ENCODE measurements at regions not wholly inside any gene's neighbourhood (a gene's known extent, or its start where the extent isn't known, plus 50 kb on each side); places are given as distances from the start of the nearest gene placed in this dataset.

DNA sequence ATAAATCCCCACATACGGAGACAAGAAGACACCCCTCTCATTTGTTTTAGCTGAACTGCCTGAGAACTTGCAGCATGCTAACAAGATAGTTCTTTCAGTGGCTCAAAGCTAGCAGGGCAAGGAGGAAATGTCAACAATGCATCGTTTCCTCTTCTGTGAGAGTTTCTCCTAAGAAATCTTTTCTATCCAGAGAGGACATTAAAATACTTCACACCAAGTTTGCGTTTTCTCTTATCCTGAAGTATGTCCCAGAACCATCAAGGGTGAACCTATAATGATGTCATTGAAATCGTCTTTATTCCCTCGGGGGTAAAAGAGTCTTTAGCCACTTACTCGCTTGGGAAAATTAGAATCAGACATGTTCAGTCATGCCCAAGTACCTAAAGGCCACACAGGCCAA lies 541.7 kb upstream of the MDFIC2 start:
- DNase-seq, result peak; percentile 29
- TF ChIP-seq CTCF (IDR thresholded peaks at IDR 0.05; ENCODE audit: low read depth, low read length, missing control alignments), result no peak
- Histone ChIP-seq H3K27me3 (replicated peaks) (no peaks in the 10 kb centered on the region), H3K27ac (peak overlapping the region; percentile 71), H3K4me3 (ENCODE audit: low read depth, low read length) (no peak overlapping the region), H3K36me3 (replicated peaks) (no peaks in the 10 kb centered on the region)
- in situ Hi-C loops (cut with HindIII; ENCODE audit: low pct_ligation_motif_present, low sequenced_read_pairs), result no loop called here

- Histone ChIP-seq H3K27me3 (replicated peaks) (no peaks in the 10 kb centered on the region), H3K27ac (peak overlapping the region; percentile 71), H3K4me3 (ENCODE audit: low read depth, low read length) (no peak overlapping the region), H3K36me3 (replicated peaks) (no peaks in the 10 kb centered on the region)
- in situ Hi-C loops (cut with HindIII; ENCODE audit: low pct_ligation_motif_present, low sequenced_read_pairs), result no loop called here
- TF ChIP-seq CTCF (IDR thresholded peaks at IDR 0.05; ENCODE audit: low read depth, low read length, missing control alignments), result no peak
- DNase-seq, result peak; percentile 63
Observed at GRCh38 chr3:70853161-70853944, 540.9 kb upstream of the MDFIC2 start.

GRCh38 chr3:70849911-70850699 lies 537.7 kb upstream of the MDFIC2 start:
- H3K36me3 ChIP-seq (replicated peaks), result no peaks in the 10 kb centered on the region
- H3K4me3 ChIP-seq (ENCODE audit: low read depth, low read length), result no peak overlapping the region
- peak; percentile 92 for DNase-seq

GRCh38 chr3:70840106-70840870 lies 527.9 kb upstream of the MDFIC2 start:
- Histone ChIP-seq H3K27me3 (replicated peaks) (no peaks in the 10 kb centered on the region), H3K4me3 (ENCODE audit: low read depth, low read length) (no peak overlapping the region), H3K36me3 (replicated peaks) (no peaks in the 10 kb centered on the region), H3K27ac (no peak overlapping the region)
- in situ Hi-C loops (cut with HindIII; ENCODE audit: low pct_ligation_motif_present, low sequenced_read_pairs), result no loop called here
- DNase-seq, result no peak
- TF ChIP-seq CTCF (IDR thresholded peaks at IDR 0.05; ENCODE audit: low read depth, low read length, missing control alignments), result no peak

More at GRCh38 chr3:70849911-70850699, 537.7 kb upstream of the MDFIC2 start:
- Histone ChIP-seq H3K27ac (peak overlapping the region; percentile 67), H3K27me3 (replicated peaks) (no peaks in the 10 kb centered on the region)
- TF ChIP-seq CTCF (IDR thresholded peaks at IDR 0.05; ENCODE audit: low read depth, low read length, missing control alignments), result no peak
- in situ Hi-C loops (cut with HindIII; ENCODE audit: low pct_ligation_motif_present, low sequenced_read_pairs), result no loop called here

DNA sequence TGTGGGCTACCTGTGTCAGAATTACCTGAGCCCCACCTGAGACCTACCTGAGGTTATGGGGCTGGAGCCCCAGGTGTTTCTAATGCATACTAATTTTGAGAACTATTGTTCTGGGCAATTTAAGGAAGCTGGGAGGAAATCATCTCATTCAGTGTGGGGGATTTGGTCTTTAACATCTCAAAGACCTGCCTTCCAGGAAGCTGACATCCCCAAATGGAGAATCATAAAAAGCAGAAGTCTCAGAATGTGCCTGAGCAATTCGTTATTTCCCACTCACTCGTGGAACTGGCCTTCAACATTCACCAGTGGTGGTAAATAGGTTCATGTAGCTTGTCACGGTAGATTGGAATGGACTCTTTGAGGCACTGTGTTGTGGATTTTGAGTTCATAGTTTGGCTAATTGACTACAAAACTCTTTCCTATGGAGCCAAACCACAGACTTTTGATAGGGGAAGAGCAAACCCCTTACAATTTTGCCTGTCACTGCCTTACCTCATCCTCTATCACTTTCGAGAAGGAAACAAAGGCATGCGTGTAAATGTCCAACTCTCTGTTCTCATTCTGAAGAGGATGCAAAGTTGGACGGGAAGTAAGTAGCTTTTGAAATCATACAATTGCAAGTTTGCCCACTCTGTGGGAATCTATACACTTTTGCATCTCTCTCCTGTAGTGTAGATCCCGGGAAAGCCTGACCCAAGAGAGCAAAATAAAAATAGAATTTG lies 521.0 kb upstream of the MDFIC2 start:
- H3K36me3 ChIP-seq (replicated peaks), result no peaks in the 10 kb centered on the region
- DNase-seq, result no peak
- TF ChIP-seq CTCF (IDR thresholded peaks at IDR 0.05; ENCODE audit: low read depth, low read length, missing control alignments), result no peak
- in situ Hi-C loops (cut with HindIII; ENCODE audit: low pct_ligation_motif_present, low sequenced_read_pairs), result no loop called here
- H3K27ac ChIP-seq, result no peak overlapping the region
- H3K4me3 ChIP-seq (ENCODE audit: low read depth, low read length), result no peak overlapping the region
- no peaks in the 10 kb centered on the region for H3K27me3 ChIP-seq (replicated peaks)

All from brain microvascular endothelial cell (primary cell).